ENCODE measurements at regions not wholly inside any gene's neighbourhood (a gene's known extent, or its start where the extent isn't known, plus 50 kb on each side); places are given as distances from the start of the nearest gene placed in this dataset.

GRCh38 chr3:178483704-178484103 lies 52.5 kb upstream of the KCNMB2 start:
- no peak for TF ChIP-seq CTCF (conservative IDR thresholded peaks at IDR 0.05 in 1 of 2, IDR thresholded peaks at IDR 0.05 in 1 of 2; ENCODE audit: extremely low read depth in 1 of 2, insufficient read depth in 1 of 2, low read depth in 1 of 2, low read length in 2 of 2)
- TF ChIP-seq EZH2 (IDR thresholded peaks at IDR 0.05; ENCODE audit: borderline replicate concordance, low read length): no peak

All from mammary epithelial cell (primary cell).